Neural cell (in vitro differentiated cells): ENCODE measurements at regions not wholly inside any gene's neighbourhood (a gene's known extent, or its start where the extent isn't known, plus 50 kb on each side); places are given as distances from the start of the nearest gene placed in this dataset.

ENCODE experiments used
- EZH2 ChIP-seq: fragments of 200-600, 300-800 bp; shearing (Covaris generic), sonication (generic); IDR thresholded peaks from 2 replicates; pipeline ENCODE4 v1.6.1; 2014; ENCODE audit warnings: antibody characterized with exemption, low read length, borderline replicate concordance, mild to moderate bottlenecking; ENCODE audit not compliant: insufficient read depth, poor library complexity, severe bottlenecking
- MXI1 ChIP-seq: fragments of 450-650 bp; conservative IDR thresholded peaks from 2 replicates; pipeline ENCODE4 v1.6.1; 2014; ENCODE audit warnings: antibody characterized with exemption, mild to moderate bottlenecking; ENCODE audit not compliant: poor library complexity, severe bottlenecking
- POLR2AphosphoS5 ChIP-seq: IDR thresholded peaks from 2 replicates; pipeline ENCODE4 v1.6.1; 2012
- TF ChIP-seq, protein P1 (sequence below): fragments of 450-650 bp; IDR thresholded peaks from 2 replicates; pipeline ENCODE4 v1.5.1; 2014; ENCODE audit warnings: antibody characterized with exemption, mild to moderate bottlenecking, moderate library complexity; ENCODE audit not compliant: poor library complexity, severe bottlenecking

DNA sequence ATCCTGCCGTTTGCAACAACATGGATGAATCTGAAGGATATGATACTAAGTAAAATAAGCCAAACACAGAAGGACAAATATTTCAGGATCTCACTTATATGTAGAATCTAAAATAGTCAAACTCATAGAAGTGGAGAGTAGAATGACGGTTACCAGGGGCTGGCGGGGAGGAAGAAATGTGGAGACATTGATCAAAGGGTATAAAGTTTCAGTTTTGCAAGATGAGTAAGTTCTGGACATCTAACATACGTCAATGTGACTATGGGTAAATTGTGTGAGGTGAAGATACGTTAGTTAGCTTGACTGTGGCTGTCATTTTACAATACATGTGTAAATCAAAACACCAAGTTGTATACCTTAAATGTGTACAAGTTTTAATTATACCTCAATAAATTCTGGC lies 200.3 kb downstream of the SNX18 start:
- no peak for TF ChIP-seq POLR2AphosphoS5
- TF ChIP-seq, protein P1, sequence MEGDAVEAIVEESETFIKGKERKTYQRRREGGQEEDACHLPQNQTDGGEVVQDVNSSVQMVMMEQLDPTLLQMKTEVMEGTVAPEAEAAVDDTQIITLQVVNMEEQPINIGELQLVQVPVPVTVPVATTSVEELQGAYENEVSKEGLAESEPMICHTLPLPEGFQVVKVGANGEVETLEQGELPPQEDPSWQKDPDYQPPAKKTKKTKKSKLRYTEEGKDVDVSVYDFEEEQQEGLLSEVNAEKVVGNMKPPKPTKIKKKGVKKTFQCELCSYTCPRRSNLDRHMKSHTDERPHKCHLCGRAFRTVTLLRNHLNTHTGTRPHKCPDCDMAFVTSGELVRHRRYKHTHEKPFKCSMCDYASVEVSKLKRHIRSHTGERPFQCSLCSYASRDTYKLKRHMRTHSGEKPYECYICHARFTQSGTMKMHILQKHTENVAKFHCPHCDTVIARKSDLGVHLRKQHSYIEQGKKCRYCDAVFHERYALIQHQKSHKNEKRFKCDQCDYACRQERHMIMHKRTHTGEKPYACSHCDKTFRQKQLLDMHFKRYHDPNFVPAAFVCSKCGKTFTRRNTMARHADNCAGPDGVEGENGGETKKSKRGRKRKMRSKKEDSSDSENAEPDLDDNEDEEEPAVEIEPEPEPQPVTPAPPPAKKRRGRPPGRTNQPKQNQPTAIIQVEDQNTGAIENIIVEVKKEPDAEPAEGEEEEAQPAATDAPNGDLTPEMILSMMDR, result no peak
- TF ChIP-seq EZH2, result no peak
- TF ChIP-seq MXI1, result no peak
